Cardiac fibroblast (primary cell): ENCODE measurements at regions not wholly inside any gene's neighbourhood (a gene's known extent, or its start where the extent isn't known, plus 50 kb on each side); places are given as distances from the start of the nearest gene placed in this dataset.

ENCODE experiments used
- DNase-seq, 2 donors: peaks; one replicate each; pipeline versions ENCODE4 v3.0.0 to v3.0.0-alpha.2; 2010; ENCODE audit warnings: low read depth in 2 of 2
- H3K4me3 ChIP-seq, 2 donors: replicated peaks in 1 of 2; 1 replicate in 1 of 2; 2 replicates in 1 of 2; pipeline ENCODE4 v1.5.1; 2011; ENCODE audit warnings: low read depth in 2 of 2, low read length in 2 of 2, mild to moderate bottlenecking in 2 of 2, moderate library complexity in 1 of 2
- CTCF ChIP-seq: IDR thresholded peaks from one replicate; pipeline ENCODE4 v1.5.1; 2011; ENCODE audit warnings: low read depth, mild to moderate bottlenecking, low read length, inconsistent platforms

- TF ChIP-seq CTCF, result no peak
- H3K4me3 ChIP-seq, result no peak overlapping the region
- no peak for DNase-seq
Measured at GRCh38 chr4:149017002-149017734, 575.0 kb upstream of the NR3C2 start.

GRCh38 chr4:149009223-149009622, 567.0 kb upstream of the NR3C2 start:
- no peak for DNase-seq
- no peak overlapping the region for H3K4me3 ChIP-seq
- no peak for TF ChIP-seq CTCF

- no peak for TF ChIP-seq CTCF
- no peak overlapping the region for H3K4me3 ChIP-seq
- DNase-seq, result no peak
Measured at GRCh38 chr4:149008415-149009025, 566.3 kb upstream of the NR3C2 start.

- DNase-seq, result no peak
- TF ChIP-seq CTCF, result no peak
- no peak overlapping the region for H3K4me3 ChIP-seq
Measured at GRCh38 chr4:149005191-149005590, 563.0 kb upstream of the NR3C2 start.

- TF ChIP-seq CTCF, result no peak
- H3K4me3 ChIP-seq, result no peak overlapping the region
- DNase-seq, result no peak
Measured at GRCh38 chr4:148999924-149000323, 557.7 kb upstream of the NR3C2 start.

- TF ChIP-seq CTCF, result peak; percentile 16
- no peak overlapping the region for H3K4me3 ChIP-seq
- peak; percentile 14 to 25 for DNase-seq
Measured at GRCh38 chr4:148998719-148999118, 556.5 kb upstream of the NR3C2 start.
